HCT116 (cell line): ENCODE measurements at regions not wholly inside any gene's neighbourhood (a gene's known extent, or its start where the extent isn't known, plus 50 kb on each side); places are given as distances from the start of the nearest gene placed in this dataset.

Experiments used
- ATAC-seq: fragments of 200-7000 bp; cut with Tn5 transposase; 2 replicates; pipeline ENCODE4 v1.9.1; 2020; ENCODE audit warnings: mild to moderate bottlenecking, moderate library complexity
- BruUV-seq: library from RNA; stranded (reverse); fragments of 400-500 nt; replicated peaks from 2 replicates; lab custom pipeline; 2021; lab: Mats Ljungman, UMichigan
- CTCF ChIA-PET: fragments of 300-600 bp; sonication (Branson Sonifier 250); formaldehyde crosslinking; loops from one replicate; lab custom pipeline; 2021; ENCODE audit warnings: antibody characterized with exemption; lab: Charles Lee
- POLR2A ChIA-PET: fragments of 300-600, 350-600 bp; sonication (Branson Sonifier 250); formaldehyde crosslinking; loops from one replicate; lab custom pipeline; 2021; ENCODE audit warnings: antibody characterized with exemption; lab: Charles Lee
- RAD21 ChIA-PET, 2 experiments: fragments of 300-600 bp; sonication (Branson Sonifier 250); formaldehyde crosslinking; loops; one replicate each; lab custom pipeline; 2023; ENCODE audit warnings: low total read pairs in 2 of 2; ENCODE audit not compliant: uncharacterized antibody in 2 of 2, unreplicated experiment in 2 of 2, low non-redundant PET in 1 of 2; lab: Charles Lee
- DNase-seq: peaks from one replicate; pipeline ENCODE4 v3.0.0-alpha.2; 2010; ENCODE audit warnings: low read depth, low spot score
- H2AFZ ChIP-seq: fragments of 200-600 bp; shearing (Covaris generic), sonication (generic); 2 replicates; pipeline ENCODE4 v1.6.1; 2017; ENCODE audit warnings: low read depth, mixed run types, mixed read lengths, antibody characterized with exemption, low read length; ENCODE audit not compliant: poor library complexity, severe bottlenecking
- H3K27ac ChIP-seq: 2 replicates; pipeline ENCODE4 v1.5.1; 2012; ENCODE audit warnings: low read depth, low read length
- H3K27me3 ChIP-seq: fragments of 200-600 bp; sonication (generic); 2 replicates; pipeline ENCODE4 v1.6.1; 2016; ENCODE audit warnings: mixed run types, low read length, mixed read lengths; ENCODE audit not compliant: insufficient read depth
- H3K36me3 ChIP-seq, 2 experiments: fragments of 200-500 bp in 1 of 2; fragments of 200-600 bp in 1 of 2; sonication (Bioruptor generic) in 1 of 2; sonication (generic) in 1 of 2; 2 replicates each; pipeline versions ENCODE4 v1.5.1 to v1.6.1; 2014 to 2016; ENCODE audit warnings: low read length in 2 of 2, inconsistent platforms in 1 of 2, mixed read lengths in 1 of 2, mixed run types in 1 of 2; ENCODE audit not compliant: insufficient read depth in 2 of 2, control insufficient read depth in 1 of 2
- H3K4me1 ChIP-seq, 2 experiments: fragments of 200-600 bp in 1 of 2; sonication (generic) in 1 of 2; 2 replicates each; pipeline versions ENCODE4 v1.5.1 to v1.6.1; 2012 to 2017; ENCODE audit warnings: low read length in 2 of 2, inconsistent platforms in 1 of 2, mild to moderate bottlenecking in 1 of 2, mixed read lengths in 1 of 2, mixed run types in 1 of 2, moderate library complexity in 1 of 2; ENCODE audit not compliant: insufficient read depth in 2 of 2, control insufficient read depth in 1 of 2
- H3K4me2 ChIP-seq: fragments of 200-600 bp; sonication (generic); 2 replicates; pipeline ENCODE4 v1.6.1; 2017; ENCODE audit warnings: mixed run types, low read length, mixed read lengths
- H3K4me3 ChIP-seq, 2 experiments: fragments of 200-600 bp in 1 of 2; sonication (generic) in 1 of 2; replicated peaks in 1 of 2; 2 replicates each; pipeline ENCODE4 v1.5.1; 2011 to 2016; ENCODE audit warnings: low read length in 2 of 2, control low read depth in 1 of 2, low read depth in 1 of 2, mild to moderate bottlenecking in 1 of 2, mixed read lengths in 1 of 2, mixed run types in 1 of 2
- H3K79me2 ChIP-seq: fragments of 200-600 bp; sonication (generic); 2 replicates; pipeline ENCODE4 v1.6.1; 2017; ENCODE audit warnings: mild to moderate bottlenecking, mixed run types, low read length, moderate library complexity, mixed read lengths; ENCODE audit not compliant: insufficient read depth
- H3K9ac ChIP-seq: fragments of 200-600 bp; sonication (generic); 2 replicates; pipeline ENCODE4 v1.6.1; 2016; ENCODE audit warnings: low read length, mixed read lengths
- H3K9me2 ChIP-seq: fragments of 200-600 bp; sonication (generic), shearing (Covaris generic); 2 replicates; pipeline ENCODE4 v1.6.1; 2017; ENCODE audit warnings: mixed run types, mild to moderate bottlenecking, moderate library complexity; ENCODE audit not compliant: insufficient read depth
- H3K9me3 ChIP-seq, 2 experiments: fragments of 200-500 bp in 1 of 2; fragments of 200-600 bp in 1 of 2; sonication (Bioruptor generic) in 1 of 2; sonication (generic) in 1 of 2; 2 replicates each; pipeline ENCODE4 v1.6.1; 2014 to 2017; ENCODE audit warnings: low read length in 2 of 2, mixed read lengths in 2 of 2, inconsistent platforms in 1 of 2, low read depth in 1 of 2, mild to moderate bottlenecking in 1 of 2, mixed run types in 1 of 2, moderate library complexity in 1 of 2; ENCODE audit not compliant: control insufficient read depth in 1 of 2, insufficient read depth in 1 of 2
- H4K20me1 ChIP-seq: fragments of 200-600 bp; sonication (generic), shearing (Covaris generic); 2 replicates; pipeline ENCODE4 v1.6.1; 2017; ENCODE audit warnings: mixed run types, mild to moderate bottlenecking, moderate library complexity; ENCODE audit not compliant: insufficient read depth
- CEBPB ChIP-seq: IDR thresholded peaks from 2 replicates; pipeline ENCODE4 v1.6.1; 2012; ENCODE audit warnings: low read depth
- ELF1 ChIP-seq: IDR thresholded peaks from 2 replicates; pipeline ENCODE4 v1.6.1; 2012; ENCODE audit warnings: low read depth, borderline replicate concordance
- EZH2 ChIP-seq: fragments of 200-600 bp; sonication (generic); IDR thresholded peaks from 2 replicates; pipeline ENCODE4 v1.6.1; 2017; ENCODE audit warnings: antibody characterized with exemption, mixed run types
- FOSL1 ChIP-seq: IDR thresholded peaks from 2 replicates; pipeline ENCODE4 v1.6.1; 2012; ENCODE audit warnings: low read depth
- POLR2A ChIP-seq: IDR thresholded peaks from 2 replicates; pipeline ENCODE4 v1.7.0; 2011; ENCODE audit warnings: borderline replicate concordance; ENCODE audit not compliant: insufficient read depth, insufficient read length; ENCODE audit errors: extremely low read depth
- RAD21 ChIP-seq: IDR thresholded peaks from 2 replicates; pipeline ENCODE4 v1.6.1; 2012; ENCODE audit warnings: low read depth, mild to moderate bottlenecking
- REST ChIP-seq: IDR thresholded peaks from 2 replicates; pipeline ENCODE4 v1.6.1; 2012; ENCODE audit warnings: low read depth
- SP1 ChIP-seq: IDR thresholded peaks from 2 replicates; pipeline ENCODE4 v1.6.1; 2012; ENCODE audit warnings: low read depth
- ZNF274 ChIP-seq: fragments of 200-500 bp; sonication (Bioruptor generic); IDR thresholded peaks from 2 replicates; pipeline ENCODE4 v1.6.1; 2014; ENCODE audit warnings: mild to moderate bottlenecking, low read depth, low read length, inconsistent platforms
- intact Hi-C: fragments of 100-400 bp; cut with micrococcal nuclease; formaldehyde crosslinking; loops from 2 replicates; pipeline ENCODE4 v1.10.0; 2022

- no peaks in the 10 kb centered on the region for H3K36me3 ChIP-seq
- H3K79me2 ChIP-seq: no peaks in the 10 kb centered on the region
- H3K4me2 ChIP-seq: no peak overlapping the region
- DNase-seq (no peak), ATAC-seq (no peak)
- no peaks in the 10 kb centered on the region for H3K9me2 ChIP-seq
- POLR2A ChIA-PET: no interaction called here
- CTCF ChIA-PET: no interaction called here
- RAD21 ChIA-PET: no interaction called here
- no peak overlapping the region for H3K27ac ChIP-seq
- intact Hi-C loops: no loop called here
- no peak for TF ChIP-seq ELF1
- TF ChIP-seq SP1: no peak
- no peak for TF ChIP-seq REST
- no peak for TF ChIP-seq POLR2A
- TF ChIP-seq ZNF274: no peak
- TF ChIP-seq RAD21: no peak
- TF ChIP-seq FOSL1: no peak
- TF ChIP-seq CEBPB: no peak
- TF ChIP-seq EZH2: no peak
- no peak overlapping the region for H2AFZ ChIP-seq
- H3K9me3 ChIP-seq: no peaks in the 10 kb centered on the region
- no peak overlapping the region for H3K4me3 ChIP-seq
- no peak overlapping the region for H3K9ac ChIP-seq
- no TSS peak for BruUV-seq
- no peaks in the 10 kb centered on the region for H3K27me3 ChIP-seq
- H3K4me1 ChIP-seq: no peaks in the 10 kb centered on the region; a peak in 1 of 4 replicates
- no peaks in the 10 kb centered on the region for H4K20me1 ChIP-seq
These were observed 104.5 kb downstream of the PLXNA1 start for GRCh38 chr3:127087441-127087840.
